GM23338 (cell line): ENCODE measurements at regions not wholly inside any gene's neighbourhood (a gene's known extent, or its start where the extent isn't known, plus 50 kb on each side); places are given as distances from the start of the nearest gene placed in this dataset.

ENCODE experiments used
- CREB1 ChIP-seq: fragments of 250-450 bp; sonication (Bioruptor Pico); IDR thresholded peaks from 2 replicates; pipeline ENCODE4 v1.5.0; 2020; ENCODE audit warnings: low read depth, mild to moderate bottlenecking, moderate library complexity
- ETS1 ChIP-seq: IDR thresholded peaks from 2 replicates; pipeline ENCODE4 v1.6.1; 2016; ENCODE audit warnings: antibody characterized with exemption
- EZH2 ChIP-seq: fragments of 200-600 bp; sonication (generic); IDR thresholded peaks from one replicate; pipeline ENCODE4 v1.8.0; 2017; ENCODE audit warnings: antibody characterized with exemption, mild to moderate bottlenecking, low read depth; ENCODE audit not compliant: unreplicated experiment
- EZH2phosphoT487 ChIP-seq: fragments of 200-600 bp; sonication (generic); IDR thresholded peaks from one replicate; pipeline ENCODE4 v1.8.1; 2018; ENCODE audit warnings: antibody characterized with exemption; ENCODE audit not compliant: unreplicated experiment
- JUNB ChIP-seq: IDR thresholded peaks from one replicate; pipeline ENCODE4 v1.6.1; 2016; ENCODE audit warnings: antibody characterized with exemption; ENCODE audit not compliant: unreplicated experiment
- NANOG ChIP-seq: IDR thresholded peaks from 2 replicates; pipeline ENCODE4 v1.6.1; 2016; ENCODE audit warnings: antibody characterized with exemption, borderline replicate concordance
- POLR2AphosphoS5 ChIP-seq: IDR thresholded peaks from 2 replicates; pipeline ENCODE4 v1.6.1; 2016; ENCODE audit warnings: antibody characterized with exemption, low read depth
- REST ChIP-seq: IDR thresholded peaks from one replicate; pipeline ENCODE4 v1.6.1; 2018; ENCODE audit warnings: antibody characterized with exemption; ENCODE audit not compliant: unreplicated experiment
- STAT1 ChIP-seq: IDR thresholded peaks from one replicate; pipeline ENCODE4 v1.6.1; 2016; ENCODE audit warnings: antibody characterized with exemption; ENCODE audit not compliant: unreplicated experiment
- ZNF114 ChIP-seq: fragments of 250-450 bp; sonication (Bioruptor Pico); IDR thresholded peaks from 2 replicates; pipeline ENCODE4 v1.5.0; 2020; ENCODE audit warnings: mild to moderate bottlenecking, moderate library complexity
- ZNF331 ChIP-seq: fragments of 250-450 bp; sonication (Bioruptor Pico); IDR thresholded peaks from 2 replicates; pipeline ENCODE4 v1.5.0; 2020; ENCODE audit warnings: low read depth, mild to moderate bottlenecking, moderate library complexity
- TF ChIP-seq, protein P1 (sequence below), 2 experiments: fragments of 200-600 bp in 1 of 2; sonication (generic) in 1 of 2; conservative IDR thresholded peaks; 2 replicates each; pipeline versions ENCODE4 v1.5.1 to v1.6.1; 2016 to 2017; ENCODE audit warnings: antibody characterized with exemption in 2 of 2, low read depth in 2 of 2, mild to moderate bottlenecking in 2 of 2, moderate library complexity in 1 of 2

DNA sequence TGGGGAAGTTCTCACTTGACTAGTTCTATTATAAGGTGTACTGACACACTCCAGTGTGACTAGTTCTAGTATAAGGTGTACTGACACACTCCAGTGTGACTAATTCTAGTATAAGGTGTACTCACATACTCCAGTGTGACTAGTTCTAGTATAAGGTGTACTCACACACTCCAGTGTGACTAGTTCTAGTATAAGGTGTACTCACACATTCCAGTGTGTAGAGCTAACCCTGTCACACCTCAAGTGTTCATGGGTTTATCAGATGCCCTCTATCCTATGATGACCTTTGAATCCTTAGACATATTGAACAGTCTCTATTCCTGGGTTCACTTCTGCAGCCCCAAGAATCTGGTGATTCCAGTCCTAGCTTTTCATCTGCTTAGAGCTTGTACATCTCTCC, 54.6 kb upstream of the MYO16 start:
- TF ChIP-seq, protein P1, sequence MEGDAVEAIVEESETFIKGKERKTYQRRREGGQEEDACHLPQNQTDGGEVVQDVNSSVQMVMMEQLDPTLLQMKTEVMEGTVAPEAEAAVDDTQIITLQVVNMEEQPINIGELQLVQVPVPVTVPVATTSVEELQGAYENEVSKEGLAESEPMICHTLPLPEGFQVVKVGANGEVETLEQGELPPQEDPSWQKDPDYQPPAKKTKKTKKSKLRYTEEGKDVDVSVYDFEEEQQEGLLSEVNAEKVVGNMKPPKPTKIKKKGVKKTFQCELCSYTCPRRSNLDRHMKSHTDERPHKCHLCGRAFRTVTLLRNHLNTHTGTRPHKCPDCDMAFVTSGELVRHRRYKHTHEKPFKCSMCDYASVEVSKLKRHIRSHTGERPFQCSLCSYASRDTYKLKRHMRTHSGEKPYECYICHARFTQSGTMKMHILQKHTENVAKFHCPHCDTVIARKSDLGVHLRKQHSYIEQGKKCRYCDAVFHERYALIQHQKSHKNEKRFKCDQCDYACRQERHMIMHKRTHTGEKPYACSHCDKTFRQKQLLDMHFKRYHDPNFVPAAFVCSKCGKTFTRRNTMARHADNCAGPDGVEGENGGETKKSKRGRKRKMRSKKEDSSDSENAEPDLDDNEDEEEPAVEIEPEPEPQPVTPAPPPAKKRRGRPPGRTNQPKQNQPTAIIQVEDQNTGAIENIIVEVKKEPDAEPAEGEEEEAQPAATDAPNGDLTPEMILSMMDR (conservative IDR thresholded peaks at IDR 0.05; ENCODE audit: low read depth in 2 of 2), result no peak
- TF ChIP-seq CREB1 (CRISPR knock-in tag), result no peak
- TF ChIP-seq EZH2phosphoT487, result no peak
- TF ChIP-seq JUNB, result no peak
- TF ChIP-seq REST, result no peak
- TF ChIP-seq EZH2, result no peak
- no peak for TF ChIP-seq POLR2AphosphoS5
- TF ChIP-seq ETS1, result no peak
- no peak for TF ChIP-seq ZNF331 (CRISPR knock-in tag)
- no peak for TF ChIP-seq NANOG
- no peak for TF ChIP-seq ZNF114 (CRISPR knock-in tag)
- TF ChIP-seq STAT1, result no peak
